ENCODE measurements at regions not wholly inside any gene's neighbourhood (a gene's known extent, or its start where the extent isn't known, plus 50 kb on each side); places are given as distances from the start of the nearest gene placed in this dataset.
"Not testable (repeated sequence)": the region's sequence is repeated elsewhere in the genome, so short reads cannot be mapped to it uniquely, and the experiment has no call there.

- not testable (repeated sequence) for DNase-seq
Observed at GRCh38 chr7:69499-70123, 122.8 kb upstream of the FAM20C start.

- DNase-seq: not testable (repeated sequence)
Observed at GRCh38 chr7:70207-70606, 122.2 kb upstream of the FAM20C start.

GRCh38 chr7:70989-71388 is 121.4 kb upstream of the FAM20C start:
- not testable (repeated sequence) for DNase-seq

GRCh38 chr7:72266-73057 is 119.9 kb upstream of the FAM20C start:
- not testable (repeated sequence) for DNase-seq

- not testable (repeated sequence) for DNase-seq
Observed at GRCh38 chr7:73058-73331, 119.4 kb upstream of the FAM20C start.

- not testable (repeated sequence) for DNase-seq
Observed at GRCh38 chr7:74008-74540, 118.3 kb upstream of the FAM20C start.

GRCh38 chr7:75511-75910 is 116.9 kb upstream of the FAM20C start:
- not testable (repeated sequence) for DNase-seq

GRCh38 chr7:76202-76601 is 116.2 kb upstream of the FAM20C start:
- DNase-seq: not testable (repeated sequence)

- DNase-seq: not testable (repeated sequence)
Observed at GRCh38 chr7:76829-77395, 115.5 kb upstream of the FAM20C start.

GRCh38 chr7:78862-79261 is 113.5 kb upstream of the FAM20C start:
- DNase-seq: not testable (repeated sequence)

GRCh38 chr7:79400-80055 is 112.8 kb upstream of the FAM20C start:
- DNase-seq: not testable (repeated sequence)

GRCh38 chr7:80259-81067 is 111.9 kb upstream of the FAM20C start:
- no peak for DNase-seq

GRCh38 chr7:81068-81925 is 111.1 kb upstream of the FAM20C start:
- DNase-seq: no peak

GRCh38 chr7:81926-82756 is 110.2 kb upstream of the FAM20C start:
- no peak for DNase-seq

GRCh38 chr7:82757-83155 is 109.6 kb upstream of the FAM20C start:
- DNase-seq: no peak

- no peak for DNase-seq
Observed at GRCh38 chr7:83441-83840, 108.9 kb upstream of the FAM20C start.

- DNase-seq: no peak
Observed at GRCh38 chr7:83861-84632, 108.3 kb upstream of the FAM20C start.

GRCh38 chr7:84633-85020 is 107.7 kb upstream of the FAM20C start:
- no peak for DNase-seq

GRCh38 chr7:85074-85882 is 107.1 kb upstream of the FAM20C start:
- no peak for DNase-seq

Measured in stimulated activated CD4-positive, alpha-beta T cell treated with anti-CD3 and anti-CD28 coated beads, Interleukin-15, amount 100 ng/mL, for 24 hours (primary cell).